Hepatocyte (in vitro differentiated cells): ENCODE measurements at regions not wholly inside any gene's neighbourhood (a gene's known extent, or its start where the extent isn't known, plus 50 kb on each side); places are given as distances from the start of the nearest gene placed in this dataset.

Experiments
- CTCF ChIP-seq: fragments of 200-600 bp; sonication (generic); IDR thresholded peaks from 2 replicates; pipeline ENCODE4 v1.5.1; 2016; ENCODE audit warnings: antibody characterized with exemption, mild to moderate bottlenecking; ENCODE audit not compliant: poor library complexity
- EZH2 ChIP-seq: fragments of 200-600 bp; sonication (generic); IDR thresholded peaks from 2 replicates; pipeline ENCODE4 v1.6.1; 2016; ENCODE audit warnings: antibody characterized with exemption, mild to moderate bottlenecking, borderline replicate concordance
- EZH2phosphoT487 ChIP-seq: fragments of 200-600 bp; sonication (generic); IDR thresholded peaks from one replicate; pipeline ENCODE4 v1.6.1; 2018; ENCODE audit warnings: antibody characterized with exemption, mild to moderate bottlenecking, low read depth, moderate library complexity; ENCODE audit not compliant: unreplicated experiment, severe bottlenecking

- TF ChIP-seq CTCF (no peak), EZH2phosphoT487 (no peak), EZH2 (no peak)
These were observed 589.2 kb upstream of the MAN1A1 start for GRCh38 chr6:119938752-119939151.
